ENCODE measurements at regions not wholly inside any gene's neighbourhood (a gene's known extent, or its start where the extent isn't known, plus 50 kb on each side); places are given as distances from the start of the nearest gene placed in this dataset.
"Not testable (repeated sequence)": the region's sequence is repeated elsewhere in the genome, so short reads cannot be mapped to it uniquely, and the experiment has no call there.

GRCh38 chr9:39799252-39799651, 443.8 kb downstream of the SPATA31A1 start:
- H3K9me2 ChIP-seq (ENCODE audit: insufficient read depth); H4K20me1 ChIP-seq (ENCODE audit: insufficient read depth); DNase-seq (ENCODE audit: low read depth, low spot score); H3K27me3 ChIP-seq (ENCODE audit: insufficient read depth, low read length); H3K27ac ChIP-seq (ENCODE audit: low read depth, low read length); H3K9ac ChIP-seq (ENCODE audit: low read length); CTCF ChIA-PET; H2AFZ ChIP-seq (ENCODE audit: low read depth, low read length, poor library complexity, severe bottlenecking); RAD21 ChIA-PET (ENCODE audit: low non-redundant PET in 1 of 2, low total read pairs in 2 of 2, uncharacterized antibody in 2 of 2, unreplicated experiment in 2 of 2); ATAC-seq; H3K4me2 ChIP-seq (ENCODE audit: low read length); H3K4me1 ChIP-seq (ENCODE audit: control insufficient read depth in 1 of 2, insufficient read depth in 2 of 2, low read length in 2 of 2); BruUV-seq (replicated peaks); intact Hi-C loops (cut with micrococcal nuclease); H3K9me3 ChIP-seq (ENCODE audit: control insufficient read depth in 1 of 2, insufficient read depth in 1 of 2, low read depth in 1 of 2, low read length in 2 of 2); POLR2A ChIA-PET; H3K4me3 ChIP-seq (replicated peaks in 1 of 2; ENCODE audit: low read depth in 1 of 2, low read length in 2 of 2); H3K36me3 ChIP-seq (ENCODE audit: control insufficient read depth in 1 of 2, insufficient read depth in 2 of 2, low read length in 2 of 2); H3K79me2 ChIP-seq (ENCODE audit: insufficient read depth, low read length): not testable (repeated sequence)

DNA sequence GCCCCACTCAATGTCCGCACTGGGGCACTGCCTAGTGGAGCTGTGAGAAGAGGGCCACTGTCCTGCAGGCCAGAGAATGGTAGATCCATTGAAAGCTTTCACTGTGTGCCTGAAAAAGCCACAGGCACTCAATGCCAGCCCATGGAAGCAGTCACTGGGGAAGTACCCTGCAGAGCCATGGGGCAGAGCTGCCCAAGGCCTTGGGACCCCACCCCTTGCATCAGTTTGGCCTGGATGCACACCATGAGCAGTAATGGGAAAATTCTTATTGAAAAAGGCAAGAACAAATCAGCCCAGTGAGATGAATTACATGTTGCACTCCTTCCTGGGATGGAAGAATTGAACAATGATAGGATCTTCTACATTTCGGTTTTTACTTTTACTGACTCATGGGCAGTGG, 447.1 kb downstream of the SPATA31A1 start:
- ATAC-seq; H4K20me1 ChIP-seq (ENCODE audit: insufficient read depth); POLR2A ChIA-PET; H3K4me1 ChIP-seq (ENCODE audit: control insufficient read depth in 1 of 2, insufficient read depth in 2 of 2, low read length in 2 of 2); H3K27ac ChIP-seq (ENCODE audit: low read depth, low read length); H3K9me2 ChIP-seq (ENCODE audit: insufficient read depth); H3K79me2 ChIP-seq (ENCODE audit: insufficient read depth, low read length); H3K4me3 ChIP-seq (replicated peaks in 1 of 2; ENCODE audit: low read depth in 1 of 2, low read length in 2 of 2); BruUV-seq (replicated peaks); DNase-seq (ENCODE audit: low read depth, low spot score); H3K36me3 ChIP-seq (ENCODE audit: control insufficient read depth in 1 of 2, insufficient read depth in 2 of 2, low read length in 2 of 2); H3K9ac ChIP-seq (ENCODE audit: low read length); H3K27me3 ChIP-seq (ENCODE audit: insufficient read depth, low read length); H2AFZ ChIP-seq (ENCODE audit: low read depth, low read length, poor library complexity, severe bottlenecking); RAD21 ChIA-PET (ENCODE audit: low non-redundant PET in 1 of 2, low total read pairs in 2 of 2, uncharacterized antibody in 2 of 2, unreplicated experiment in 2 of 2); H3K4me2 ChIP-seq (ENCODE audit: low read length); CTCF ChIA-PET; intact Hi-C loops (cut with micrococcal nuclease); H3K9me3 ChIP-seq (ENCODE audit: control insufficient read depth in 1 of 2, insufficient read depth in 1 of 2, low read depth in 1 of 2, low read length in 2 of 2): not testable (repeated sequence)

- CTCF ChIA-PET; H2AFZ ChIP-seq (ENCODE audit: low read depth, low read length, poor library complexity, severe bottlenecking); H4K20me1 ChIP-seq (ENCODE audit: insufficient read depth); H3K9me2 ChIP-seq (ENCODE audit: insufficient read depth); ATAC-seq; DNase-seq (ENCODE audit: low read depth, low spot score); H3K4me1 ChIP-seq (ENCODE audit: control insufficient read depth in 1 of 2, insufficient read depth in 2 of 2, low read length in 2 of 2); H3K9ac ChIP-seq (ENCODE audit: low read length); H3K36me3 ChIP-seq (ENCODE audit: control insufficient read depth in 1 of 2, insufficient read depth in 2 of 2, low read length in 2 of 2); intact Hi-C loops (cut with micrococcal nuclease); H3K79me2 ChIP-seq (ENCODE audit: insufficient read depth, low read length); RAD21 ChIA-PET (ENCODE audit: low non-redundant PET in 1 of 2, low total read pairs in 2 of 2, uncharacterized antibody in 2 of 2, unreplicated experiment in 2 of 2); POLR2A ChIA-PET; H3K27me3 ChIP-seq (ENCODE audit: insufficient read depth, low read length); H3K9me3 ChIP-seq (ENCODE audit: control insufficient read depth in 1 of 2, insufficient read depth in 1 of 2, low read depth in 1 of 2, low read length in 2 of 2): not testable (repeated sequence)
- Histone ChIP-seq H3K4me2 (ENCODE audit: low read length) (peak overlapping the region; percentile 35), H3K4me3 (replicated peaks in 1 of 2; ENCODE audit: low read depth in 1 of 2, low read length in 2 of 2) (peak overlapping the region; percentile 20 to 40), H3K27ac (ENCODE audit: low read depth, low read length) (0 out of 2 replicates have a peak overlapping the region, but pooled peaks have one; percentile 8)
- BruUV-seq (replicated peaks) = TSS peak; percentile 63
Measured at GRCh38 chr9:39809401-39810226, 454.1 kb downstream of the SPATA31A1 start.

GRCh38 chr9:39810401-39810800, 454.9 kb downstream of the SPATA31A1 start:
- intact Hi-C loops (cut with micrococcal nuclease); POLR2A ChIA-PET; H3K9me3 ChIP-seq (ENCODE audit: control insufficient read depth in 1 of 2, insufficient read depth in 1 of 2, low read depth in 1 of 2, low read length in 2 of 2); H3K36me3 ChIP-seq (ENCODE audit: control insufficient read depth in 1 of 2, insufficient read depth in 2 of 2, low read length in 2 of 2); H4K20me1 ChIP-seq (ENCODE audit: insufficient read depth); H3K9ac ChIP-seq (ENCODE audit: low read length); BruUV-seq (replicated peaks); H3K9me2 ChIP-seq (ENCODE audit: insufficient read depth); RAD21 ChIA-PET (ENCODE audit: low non-redundant PET in 1 of 2, low total read pairs in 2 of 2, uncharacterized antibody in 2 of 2, unreplicated experiment in 2 of 2); H3K79me2 ChIP-seq (ENCODE audit: insufficient read depth, low read length); CTCF ChIA-PET; H3K4me3 ChIP-seq (replicated peaks in 1 of 2; ENCODE audit: low read depth in 1 of 2, low read length in 2 of 2); H2AFZ ChIP-seq (ENCODE audit: low read depth, low read length, poor library complexity, severe bottlenecking); DNase-seq (ENCODE audit: low read depth, low spot score); ATAC-seq; H3K4me2 ChIP-seq (ENCODE audit: low read length); H3K27me3 ChIP-seq (ENCODE audit: insufficient read depth, low read length); H3K4me1 ChIP-seq (ENCODE audit: control insufficient read depth in 1 of 2, insufficient read depth in 2 of 2, low read length in 2 of 2); H3K27ac ChIP-seq (ENCODE audit: low read depth, low read length): not testable (repeated sequence)
